Right lobe of liver (tissue), 4 donors: ENCODE measurements at regions not wholly inside any gene's neighbourhood (a gene's known extent, or its start where the extent isn't known, plus 50 kb on each side); places are given as distances from the start of the nearest gene placed in this dataset.

Source experiments
- POLR2A ChIP-seq: fragments of 450-650 bp; IDR thresholded peaks from one replicate; pipeline ENCODE4 v1.6.1; 2017; ENCODE audit warnings: antibody characterized with exemption, mild to moderate bottlenecking
- TF ChIP-seq, protein P1 (sequence below), 4 donors: fragments of 200-600 bp in 3 of 4; fragments of 450-650 bp in 1 of 4; IDR thresholded peaks; one replicate each; pipeline versions ENCODE4 v1.5.1 to v1.8.0; 2016 to 2022; ENCODE audit warnings: antibody characterized with exemption in 4 of 4, mild to moderate bottlenecking in 2 of 4
- donor health status: DM: no; HTN: no; CAD: no.
- donor health status: DM: no; HTN: no; CAD: no.
- donor health status: DM: no; HTN: yes; CAD: no.

GRCh38 chr14:41993687-41994086 lies 387.0 kb downstream of the LRFN5 start:
- TF ChIP-seq POLR2A = no peak
- TF ChIP-seq, protein P1, sequence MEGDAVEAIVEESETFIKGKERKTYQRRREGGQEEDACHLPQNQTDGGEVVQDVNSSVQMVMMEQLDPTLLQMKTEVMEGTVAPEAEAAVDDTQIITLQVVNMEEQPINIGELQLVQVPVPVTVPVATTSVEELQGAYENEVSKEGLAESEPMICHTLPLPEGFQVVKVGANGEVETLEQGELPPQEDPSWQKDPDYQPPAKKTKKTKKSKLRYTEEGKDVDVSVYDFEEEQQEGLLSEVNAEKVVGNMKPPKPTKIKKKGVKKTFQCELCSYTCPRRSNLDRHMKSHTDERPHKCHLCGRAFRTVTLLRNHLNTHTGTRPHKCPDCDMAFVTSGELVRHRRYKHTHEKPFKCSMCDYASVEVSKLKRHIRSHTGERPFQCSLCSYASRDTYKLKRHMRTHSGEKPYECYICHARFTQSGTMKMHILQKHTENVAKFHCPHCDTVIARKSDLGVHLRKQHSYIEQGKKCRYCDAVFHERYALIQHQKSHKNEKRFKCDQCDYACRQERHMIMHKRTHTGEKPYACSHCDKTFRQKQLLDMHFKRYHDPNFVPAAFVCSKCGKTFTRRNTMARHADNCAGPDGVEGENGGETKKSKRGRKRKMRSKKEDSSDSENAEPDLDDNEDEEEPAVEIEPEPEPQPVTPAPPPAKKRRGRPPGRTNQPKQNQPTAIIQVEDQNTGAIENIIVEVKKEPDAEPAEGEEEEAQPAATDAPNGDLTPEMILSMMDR (IDR thresholded peaks at IDR 0.05) = no peak
